ENCODE measurements at regions not wholly inside any gene's neighbourhood (a gene's known extent, or its start where the extent isn't known, plus 50 kb on each side); places are given as distances from the start of the nearest gene placed in this dataset.

DNA sequence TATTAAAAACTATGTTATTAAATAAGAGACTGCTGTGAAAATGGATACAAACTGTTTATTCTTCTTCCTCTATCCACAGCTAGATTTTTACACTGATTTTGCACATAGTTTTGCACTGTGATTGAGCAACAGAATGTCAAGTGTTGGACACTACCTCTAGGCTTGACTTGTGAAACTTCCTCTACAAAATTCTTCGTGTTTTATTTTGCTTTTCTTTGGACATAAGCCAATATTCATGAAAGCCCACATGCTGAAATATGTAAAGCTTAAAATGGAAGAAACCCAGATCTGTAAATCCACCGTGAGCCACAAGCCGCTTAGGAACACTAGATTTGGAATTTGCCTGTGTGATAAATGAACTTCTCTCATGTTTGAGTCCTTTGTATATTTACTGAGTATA, 849.4 kb downstream of the FSTL5 start:
- no peak for TF ChIP-seq EZH2phosphoT487 (IDR thresholded peaks at IDR 0.05; ENCODE audit: borderline replicate concordance, low read length)
- TF ChIP-seq, protein P1, sequence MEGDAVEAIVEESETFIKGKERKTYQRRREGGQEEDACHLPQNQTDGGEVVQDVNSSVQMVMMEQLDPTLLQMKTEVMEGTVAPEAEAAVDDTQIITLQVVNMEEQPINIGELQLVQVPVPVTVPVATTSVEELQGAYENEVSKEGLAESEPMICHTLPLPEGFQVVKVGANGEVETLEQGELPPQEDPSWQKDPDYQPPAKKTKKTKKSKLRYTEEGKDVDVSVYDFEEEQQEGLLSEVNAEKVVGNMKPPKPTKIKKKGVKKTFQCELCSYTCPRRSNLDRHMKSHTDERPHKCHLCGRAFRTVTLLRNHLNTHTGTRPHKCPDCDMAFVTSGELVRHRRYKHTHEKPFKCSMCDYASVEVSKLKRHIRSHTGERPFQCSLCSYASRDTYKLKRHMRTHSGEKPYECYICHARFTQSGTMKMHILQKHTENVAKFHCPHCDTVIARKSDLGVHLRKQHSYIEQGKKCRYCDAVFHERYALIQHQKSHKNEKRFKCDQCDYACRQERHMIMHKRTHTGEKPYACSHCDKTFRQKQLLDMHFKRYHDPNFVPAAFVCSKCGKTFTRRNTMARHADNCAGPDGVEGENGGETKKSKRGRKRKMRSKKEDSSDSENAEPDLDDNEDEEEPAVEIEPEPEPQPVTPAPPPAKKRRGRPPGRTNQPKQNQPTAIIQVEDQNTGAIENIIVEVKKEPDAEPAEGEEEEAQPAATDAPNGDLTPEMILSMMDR (conservative IDR thresholded peaks at IDR 0.05; ENCODE audit: low read depth, low read length), result no peak

All from PC-3 (cell line).